GM12873 (cell line): ENCODE measurements at regions not wholly inside any gene's neighbourhood (a gene's known extent, or its start where the extent isn't known, plus 50 kb on each side); places are given as distances from the start of the nearest gene placed in this dataset.

Experiments used
- TF ChIP-seq, protein P1 (sequence below): IDR thresholded peaks from 2 replicates; pipeline ENCODE4 v1.5.1; 2012; ENCODE audit warnings: low read depth, mild to moderate bottlenecking, moderate library complexity, low read length, control low read depth; ENCODE audit not compliant: insufficient read depth; ENCODE audit errors: missing control alignments

GRCh38 chr4:155591738-155592143 lies 74.9 kb upstream of the GUCY1A1 start:
- TF ChIP-seq, protein P1, sequence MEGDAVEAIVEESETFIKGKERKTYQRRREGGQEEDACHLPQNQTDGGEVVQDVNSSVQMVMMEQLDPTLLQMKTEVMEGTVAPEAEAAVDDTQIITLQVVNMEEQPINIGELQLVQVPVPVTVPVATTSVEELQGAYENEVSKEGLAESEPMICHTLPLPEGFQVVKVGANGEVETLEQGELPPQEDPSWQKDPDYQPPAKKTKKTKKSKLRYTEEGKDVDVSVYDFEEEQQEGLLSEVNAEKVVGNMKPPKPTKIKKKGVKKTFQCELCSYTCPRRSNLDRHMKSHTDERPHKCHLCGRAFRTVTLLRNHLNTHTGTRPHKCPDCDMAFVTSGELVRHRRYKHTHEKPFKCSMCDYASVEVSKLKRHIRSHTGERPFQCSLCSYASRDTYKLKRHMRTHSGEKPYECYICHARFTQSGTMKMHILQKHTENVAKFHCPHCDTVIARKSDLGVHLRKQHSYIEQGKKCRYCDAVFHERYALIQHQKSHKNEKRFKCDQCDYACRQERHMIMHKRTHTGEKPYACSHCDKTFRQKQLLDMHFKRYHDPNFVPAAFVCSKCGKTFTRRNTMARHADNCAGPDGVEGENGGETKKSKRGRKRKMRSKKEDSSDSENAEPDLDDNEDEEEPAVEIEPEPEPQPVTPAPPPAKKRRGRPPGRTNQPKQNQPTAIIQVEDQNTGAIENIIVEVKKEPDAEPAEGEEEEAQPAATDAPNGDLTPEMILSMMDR, result no peak

DNA sequence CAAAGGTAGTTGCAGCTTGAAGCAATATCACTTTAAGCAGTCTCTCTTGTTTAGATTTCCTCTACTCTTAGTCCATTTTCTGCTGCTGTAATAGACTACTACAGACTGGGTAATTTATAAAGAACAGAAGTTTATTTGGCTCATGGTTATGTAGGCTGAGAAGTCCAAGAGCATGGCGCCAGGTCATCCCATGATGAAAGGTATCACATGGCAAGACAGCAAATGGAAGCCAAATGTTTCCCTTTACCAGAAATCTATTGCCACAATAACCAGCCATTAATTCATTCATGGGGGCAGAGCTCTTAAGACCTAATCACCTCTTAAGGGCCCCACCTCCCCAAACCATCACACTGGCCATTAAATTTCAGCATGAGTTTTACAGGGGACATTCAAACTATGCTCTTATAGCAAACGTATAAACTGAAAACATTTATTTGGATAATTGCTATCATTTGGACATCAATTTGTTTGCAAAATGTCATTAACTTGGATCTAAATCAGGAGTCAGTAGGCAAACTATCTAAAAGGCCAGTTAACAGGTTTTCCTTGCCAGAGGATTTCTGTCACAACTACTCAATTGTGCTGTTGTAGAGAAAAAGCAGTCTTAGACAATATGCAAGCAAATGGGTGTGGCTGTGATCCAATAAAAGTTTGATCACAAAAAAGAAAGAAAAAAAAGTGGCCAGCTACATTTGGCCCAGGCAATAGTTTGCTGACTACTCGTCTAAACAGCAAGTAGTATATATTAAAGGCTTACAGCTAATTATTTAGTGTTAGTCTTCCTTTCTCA lies 75.7 kb upstream of the GUCY1A1 start:
- TF ChIP-seq, protein P1, result no peak

- TF ChIP-seq, protein P1, result no peak
Measured at GRCh38 chr4:155588437-155588836, 78.2 kb upstream of the GUCY1A1 start.

GRCh38 chr4:155587766-155588165 lies 78.9 kb upstream of the GUCY1A1 start:
- TF ChIP-seq, protein P1, result no peak

DNA sequence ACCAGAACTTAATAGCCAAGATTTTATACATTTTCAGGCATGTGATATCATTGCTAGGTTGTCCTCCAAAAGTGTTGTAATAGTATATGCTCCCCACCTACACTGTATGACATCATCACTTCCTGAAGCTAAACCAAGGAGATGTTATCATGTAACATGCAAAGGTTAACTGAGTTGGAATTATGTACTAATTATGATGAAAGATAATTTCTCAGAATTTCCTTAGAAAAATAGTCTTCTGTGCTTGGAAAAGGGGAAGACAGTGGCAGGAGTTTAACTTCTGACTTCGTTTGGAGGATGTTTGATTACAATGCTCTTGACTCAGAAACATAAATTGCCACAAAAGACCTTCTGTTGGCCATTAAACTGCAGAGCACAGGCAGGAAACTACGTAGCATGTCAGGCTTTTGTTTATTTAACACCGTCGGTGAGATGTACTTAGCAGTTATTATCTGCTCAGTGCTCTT lies 83.6 kb upstream of the GUCY1A1 start:
- TF ChIP-seq, protein P1, result no peak

DNA sequence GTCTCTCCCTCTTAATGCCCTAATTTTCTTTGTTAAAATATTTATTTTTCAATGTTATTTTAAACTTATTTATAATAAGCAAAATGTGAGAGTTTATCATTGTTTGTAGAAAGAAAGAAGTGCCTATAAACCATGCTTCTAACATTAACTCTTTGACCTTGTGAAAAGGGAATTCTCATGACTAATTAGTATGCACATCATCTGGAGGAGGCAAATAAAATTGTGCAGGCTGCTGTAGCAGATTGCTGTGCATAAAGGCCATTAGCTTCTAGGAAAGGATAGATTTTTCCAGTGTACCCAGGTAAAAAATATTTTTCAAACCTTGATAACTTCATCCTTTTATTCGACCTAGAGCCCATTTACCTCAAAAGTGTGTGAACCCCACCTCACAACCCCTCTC lies 84.6 kb upstream of the GUCY1A1 start:
- TF ChIP-seq, protein P1, result no peak

DNA sequence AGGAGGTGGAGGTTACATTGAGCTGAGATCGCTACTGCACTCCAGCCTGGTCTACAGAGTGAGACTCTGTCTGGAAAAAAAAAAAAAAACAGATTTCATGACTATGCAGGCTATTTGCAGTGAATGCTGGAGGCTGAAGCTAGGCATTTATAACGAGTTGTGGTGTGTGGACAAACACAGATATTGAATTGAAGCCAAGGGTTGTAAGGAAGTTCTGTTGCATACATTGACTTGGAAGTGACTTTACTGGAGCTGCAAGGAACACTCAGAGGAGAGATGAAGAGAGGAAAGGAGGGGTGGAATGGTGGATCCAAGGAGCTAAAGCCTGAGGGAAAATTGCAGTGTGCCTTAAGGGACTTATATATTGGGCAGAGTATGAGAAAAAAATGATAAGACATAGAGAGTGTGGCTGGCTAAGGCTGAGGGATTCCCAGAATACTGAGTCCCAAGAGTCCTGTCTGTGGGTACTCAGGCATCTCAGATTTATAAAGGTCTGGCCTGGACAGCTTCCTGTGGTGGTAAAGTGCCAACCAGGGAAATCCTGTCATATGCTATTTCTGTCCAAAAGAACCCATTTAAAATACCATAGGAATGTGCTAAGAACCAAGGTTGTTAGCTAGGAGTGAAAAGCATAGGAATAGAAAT lies 87.8 kb upstream of the GUCY1A1 start:
- TF ChIP-seq, protein P1, result no peak
